ENCODE measurements at regions not wholly inside any gene's neighbourhood (a gene's known extent, or its start where the extent isn't known, plus 50 kb on each side); places are given as distances from the start of the nearest gene placed in this dataset.

DNA sequence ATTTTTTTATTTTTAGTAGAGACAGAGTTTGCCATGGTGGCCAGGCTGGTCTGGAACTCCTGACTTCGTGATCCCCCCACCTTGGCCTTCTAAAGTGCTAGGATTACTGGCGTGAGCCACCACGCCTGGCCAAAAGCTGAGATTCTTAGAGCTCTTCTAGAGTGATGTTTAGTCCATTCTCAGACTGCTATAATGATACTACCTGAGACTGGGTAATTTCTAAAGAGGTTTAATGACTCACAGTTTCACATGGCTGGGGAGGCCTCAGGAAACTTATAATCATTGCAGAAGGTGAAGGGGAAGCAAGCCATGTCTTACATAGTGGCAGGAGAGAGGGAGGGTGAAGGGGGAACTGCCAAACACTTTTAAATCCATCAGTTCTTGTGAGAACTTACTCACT, 1804.9 kb upstream of the LRRTM1 start:
- Histone ChIP-seq H3F3A (ENCODE audit: insufficient read depth, low read length) (no peaks in the 10 kb centered on the region), H3K4me3 (ENCODE audit: low read length) (no peak overlapping the region), H3K4me1 (ENCODE audit: low read length) (no peaks in the 10 kb centered on the region), H3K79me2 (ENCODE audit: low read length) (no peaks in the 10 kb centered on the region), H3K9me3 (replicated peaks; ENCODE audit: insufficient read depth, low read length) (no peaks in the 10 kb centered on the region), H2AFZ (ENCODE audit: low read length) (no peak overlapping the region), H3K27ac (ENCODE audit: low read length) (no peak overlapping the region), H3K27me3 (replicated peaks; ENCODE audit: insufficient read depth, low read length) (no peaks in the 10 kb centered on the region), H3K9me2 (replicated peaks; ENCODE audit: insufficient read depth, low read length) (no peaks in the 10 kb centered on the region), H3K9ac (ENCODE audit: low read length) (no peak overlapping the region), H3K4me2 (ENCODE audit: low read depth, low read length) (no peak overlapping the region), H3K36me3 (replicated peaks; ENCODE audit: insufficient read depth, low read length) (no peaks in the 10 kb centered on the region), H4K20me1 (ENCODE audit: insufficient read depth, low read length) (no peaks in the 10 kb centered on the region)
- TF ChIP-seq, protein P1, sequence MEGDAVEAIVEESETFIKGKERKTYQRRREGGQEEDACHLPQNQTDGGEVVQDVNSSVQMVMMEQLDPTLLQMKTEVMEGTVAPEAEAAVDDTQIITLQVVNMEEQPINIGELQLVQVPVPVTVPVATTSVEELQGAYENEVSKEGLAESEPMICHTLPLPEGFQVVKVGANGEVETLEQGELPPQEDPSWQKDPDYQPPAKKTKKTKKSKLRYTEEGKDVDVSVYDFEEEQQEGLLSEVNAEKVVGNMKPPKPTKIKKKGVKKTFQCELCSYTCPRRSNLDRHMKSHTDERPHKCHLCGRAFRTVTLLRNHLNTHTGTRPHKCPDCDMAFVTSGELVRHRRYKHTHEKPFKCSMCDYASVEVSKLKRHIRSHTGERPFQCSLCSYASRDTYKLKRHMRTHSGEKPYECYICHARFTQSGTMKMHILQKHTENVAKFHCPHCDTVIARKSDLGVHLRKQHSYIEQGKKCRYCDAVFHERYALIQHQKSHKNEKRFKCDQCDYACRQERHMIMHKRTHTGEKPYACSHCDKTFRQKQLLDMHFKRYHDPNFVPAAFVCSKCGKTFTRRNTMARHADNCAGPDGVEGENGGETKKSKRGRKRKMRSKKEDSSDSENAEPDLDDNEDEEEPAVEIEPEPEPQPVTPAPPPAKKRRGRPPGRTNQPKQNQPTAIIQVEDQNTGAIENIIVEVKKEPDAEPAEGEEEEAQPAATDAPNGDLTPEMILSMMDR (IDR thresholded peaks at IDR 0.05; ENCODE audit: low read length): no peak
- TF ChIP-seq EZH2 (optimal IDR thresholded peaks at IDR 0.05; ENCODE audit: low read depth, low read length) (no peak), EZH2phosphoT487 (IDR thresholded peaks at IDR 0.05; ENCODE audit: low read length) (no peak)
- no peak for DNase-seq

DNA sequence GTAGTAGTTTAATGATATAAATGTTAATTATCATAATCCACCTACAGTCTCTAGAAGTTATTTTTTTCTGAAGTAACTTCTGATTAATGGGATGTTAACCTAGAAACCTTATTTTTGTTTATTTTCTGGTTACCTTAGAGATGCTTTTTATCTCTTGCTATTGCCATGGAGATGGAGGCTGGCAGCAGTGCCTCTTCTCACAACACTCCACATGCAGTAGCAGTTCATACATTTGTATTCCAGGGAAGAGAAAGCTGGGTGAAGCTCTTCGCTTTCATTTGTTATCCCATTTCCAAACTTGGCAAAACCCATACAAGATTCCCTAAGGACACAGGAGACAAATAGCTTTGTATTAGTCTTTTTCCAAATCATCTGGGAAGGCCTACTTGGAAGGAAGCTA, 1794.1 kb upstream of the LRRTM1 start:
- H3K79me2 ChIP-seq (ENCODE audit: low read length): no peaks in the 10 kb centered on the region
- H3K9me3 ChIP-seq (replicated peaks; ENCODE audit: insufficient read depth, low read length): no peaks in the 10 kb centered on the region
- no peaks in the 10 kb centered on the region for H3K4me1 ChIP-seq (ENCODE audit: low read length)
- H3K9ac ChIP-seq (ENCODE audit: low read length): no peak overlapping the region
- no peak for TF ChIP-seq EZH2 (optimal IDR thresholded peaks at IDR 0.05; ENCODE audit: low read depth, low read length)
- TF ChIP-seq, protein P1 (IDR thresholded peaks at IDR 0.05; ENCODE audit: low read length): no peak
- no peak for TF ChIP-seq EZH2phosphoT487 (IDR thresholded peaks at IDR 0.05; ENCODE audit: low read length)
- no peaks in the 10 kb centered on the region for H3K27me3 ChIP-seq (replicated peaks; ENCODE audit: insufficient read depth, low read length)
- H3K4me3 ChIP-seq (ENCODE audit: low read length): no peak overlapping the region
- no peaks in the 10 kb centered on the region for H3K9me2 ChIP-seq (replicated peaks; ENCODE audit: insufficient read depth, low read length)
- H3K4me2 ChIP-seq (ENCODE audit: low read depth, low read length): no peak overlapping the region
- H3K27ac ChIP-seq (ENCODE audit: low read length): no peak overlapping the region
- H4K20me1 ChIP-seq (ENCODE audit: insufficient read depth, low read length): no peaks in the 10 kb centered on the region
- DNase-seq: no peak
- H2AFZ ChIP-seq (ENCODE audit: low read length): no peak overlapping the region
- H3K36me3 ChIP-seq (replicated peaks; ENCODE audit: insufficient read depth, low read length): no peaks in the 10 kb centered on the region
- no peaks in the 10 kb centered on the region for H3F3A ChIP-seq (ENCODE audit: insufficient read depth, low read length)

DNA sequence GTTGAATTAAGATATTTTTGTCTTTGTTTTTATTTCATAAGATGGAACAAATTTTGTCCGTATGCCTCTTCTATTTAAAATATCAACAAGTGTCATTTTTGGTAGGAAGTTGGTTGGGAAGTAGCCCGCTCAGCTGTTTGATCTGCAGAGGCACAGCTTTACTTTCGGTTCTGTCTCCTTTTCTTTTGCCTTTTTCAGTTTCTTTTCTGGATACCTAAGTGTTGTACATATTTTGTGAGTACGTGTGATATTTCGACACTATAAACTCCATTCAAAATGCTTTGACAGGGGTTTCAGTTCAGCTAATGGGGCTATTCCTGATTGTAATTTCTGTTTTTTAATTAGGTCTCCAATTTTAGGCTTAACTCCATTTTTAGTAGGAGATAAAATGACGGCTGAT, 1785.0 kb upstream of the LRRTM1 start:
- H3K4me2 ChIP-seq (ENCODE audit: low read depth, low read length): peak overlapping the region; percentile 62
- no peak overlapping the region for H3K9ac ChIP-seq (ENCODE audit: low read length)
- 0 out of 2 replicates have a peak overlapping the region, but pooled peaks have one; percentile 20 for H3K27ac ChIP-seq (ENCODE audit: low read length)

More for the DNA sequence above, 1785.0 kb upstream of the LRRTM1 start:
- peak overlapping the region; percentile 27; the same call in 1 of the 2 replicates for H3K4me3 ChIP-seq (ENCODE audit: low read length)
- TF ChIP-seq, protein P1 (IDR thresholded peaks at IDR 0.05; ENCODE audit: low read length): no peak
- TF ChIP-seq EZH2 (optimal IDR thresholded peaks at IDR 0.05; ENCODE audit: low read depth, low read length) (no peak), EZH2phosphoT487 (IDR thresholded peaks at IDR 0.05; ENCODE audit: low read length) (no peak)
- no peaks in the 10 kb centered on the region for H3K36me3 ChIP-seq (replicated peaks; ENCODE audit: insufficient read depth, low read length)
- H3K79me2 ChIP-seq (ENCODE audit: low read length): no peaks in the 10 kb centered on the region
- peak; percentile 69 for DNase-seq
- H3K4me1 ChIP-seq (ENCODE audit: low read length): peaks cover 12% of the 10 kb centered on the region; the same call in 1 of the 2 replicates
- H3K9me3 ChIP-seq (replicated peaks; ENCODE audit: insufficient read depth, low read length): no peaks in the 10 kb centered on the region
- peaks cover 5% of the 10 kb centered on the region for H3F3A ChIP-seq (ENCODE audit: insufficient read depth, low read length)
- H3K27me3 ChIP-seq (replicated peaks; ENCODE audit: insufficient read depth, low read length): no peaks in the 10 kb centered on the region
- H4K20me1 ChIP-seq (ENCODE audit: insufficient read depth, low read length): no peaks in the 10 kb centered on the region
- no peaks in the 10 kb centered on the region for H3K9me2 ChIP-seq (replicated peaks; ENCODE audit: insufficient read depth, low read length)
- no peak overlapping the region for H2AFZ ChIP-seq (ENCODE audit: low read length)
